GM19372 (cell line): ENCODE measurements at regions not wholly inside any gene's neighbourhood (a gene's known extent, or its start where the extent isn't known, plus 50 kb on each side); places are given as distances from the start of the nearest gene placed in this dataset.

Source experiments
- ATAC-seq: cut with Tn5 transposase; IDR thresholded peaks from one replicate; pipeline ENCODE4 v1.9.1; 2021; ENCODE audit warnings: mild to moderate bottlenecking, low read depth, moderate library complexity; ENCODE audit not compliant: unreplicated experiment

- no peak for ATAC-seq
Measured at GRCh38 chr4:187171706-187172339, 448.2 kb upstream of the FAT1 start.

- no peak for ATAC-seq
Measured at GRCh38 chr4:187172340-187172761, 448.7 kb upstream of the FAT1 start.

- ATAC-seq, result no peak
Measured at GRCh38 chr4:187174749-187175148, 451.1 kb upstream of the FAT1 start.

- no peak for ATAC-seq
Measured at GRCh38 chr4:187175197-187175596, 451.5 kb upstream of the FAT1 start.

GRCh38 chr4:187176261-187176910, 452.7 kb upstream of the FAT1 start:
- ATAC-seq, result no peak

- ATAC-seq, result no peak
Measured at GRCh38 chr4:187178084-187178483, 454.4 kb upstream of the FAT1 start.

GRCh38 chr4:187178587-187178986, 454.9 kb upstream of the FAT1 start:
- no peak for ATAC-seq

GRCh38 chr4:187179086-187180058, 455.7 kb upstream of the FAT1 start:
- ATAC-seq, result no peak

GRCh38 chr4:187181054-187181453, 457.4 kb upstream of the FAT1 start:
- ATAC-seq, result no peak

- ATAC-seq, result no peak
Measured at GRCh38 chr4:187183346-187183745, 459.7 kb upstream of the FAT1 start.

- no peak for ATAC-seq
Measured at GRCh38 chr4:187183826-187184225, 460.2 kb upstream of the FAT1 start.

GRCh38 chr4:187184508-187184907, 460.9 kb upstream of the FAT1 start:
- no peak for ATAC-seq

- ATAC-seq, result no peak
Measured at GRCh38 chr4:187188118-187188517, 464.5 kb upstream of the FAT1 start.

GRCh38 chr4:187188741-187189140, 465.1 kb upstream of the FAT1 start:
- ATAC-seq, result no peak

- no peak for ATAC-seq
Measured at GRCh38 chr4:187190390-187190789, 466.7 kb upstream of the FAT1 start.

GRCh38 chr4:187191676-187192075, 468.0 kb upstream of the FAT1 start:
- no peak for ATAC-seq

GRCh38 chr4:187192266-187192665, 468.6 kb upstream of the FAT1 start:
- no peak for ATAC-seq

GRCh38 chr4:187193141-187193540, 469.5 kb upstream of the FAT1 start:
- ATAC-seq, result no peak

- ATAC-seq, result no peak
Measured at GRCh38 chr4:187204389-187204918, 480.8 kb upstream of the FAT1 start.

GRCh38 chr4:187207931-187208330, 484.3 kb upstream of the FAT1 start:
- no peak for ATAC-seq

GRCh38 chr4:187208651-187209050, 485.0 kb upstream of the FAT1 start:
- ATAC-seq, result no peak
